22Rv1 (cell line): ENCODE measurements at regions not wholly inside any gene's neighbourhood (a gene's known extent, or its start where the extent isn't known, plus 50 kb on each side); places are given as distances from the start of the nearest gene placed in this dataset.

ENCODE experiments used
- H3K27ac ChIP-seq: fragments of 450-650 bp; 2 replicates; pipeline ENCODE4 v1.5.1; 2017
- CTCF ChIP-seq: fragments of 450-650 bp; IDR thresholded peaks from 2 replicates; pipeline ENCODE4 v1.5.1; 2017; ENCODE audit warnings: mild to moderate bottlenecking
- ZFX ChIP-seq: fragments of 450-650 bp; IDR thresholded peaks from 2 replicates; pipeline ENCODE4 v1.6.1; 2017; ENCODE audit warnings: antibody characterized with exemption, borderline replicate concordance

- no peak for TF ChIP-seq ZFX
- peak; percentile 79 for TF ChIP-seq CTCF
- no peak overlapping the region for H3K27ac ChIP-seq
These were observed 1865.3 kb upstream of the AGA start for GRCh38 chr4:179307297-179308136.

GRCh38 chr4:179313823-179314222 is 1871.6 kb upstream of the AGA start:
- no peak for TF ChIP-seq ZFX
- TF ChIP-seq CTCF: no peak
- no peak overlapping the region for H3K27ac ChIP-seq

GRCh38 chr4:179325181-179325580 is 1882.9 kb upstream of the AGA start:
- TF ChIP-seq ZFX (no peak), CTCF (no peak)
- no peak overlapping the region for H3K27ac ChIP-seq

- TF ChIP-seq ZFX: no peak
- TF ChIP-seq CTCF: no peak
- peak overlapping the region; percentile 37 for H3K27ac ChIP-seq
These were observed 1886.4 kb upstream of the AGA start for GRCh38 chr4:179328627-179329026.

- no peak overlapping the region for H3K27ac ChIP-seq
- TF ChIP-seq ZFX (no peak), CTCF (no peak)
These were observed 1889.1 kb upstream of the AGA start for GRCh38 chr4:179331362-179331761.

- TF ChIP-seq ZFX (no peak), CTCF (no peak)
- no peak overlapping the region for H3K27ac ChIP-seq
These were observed 1902.6 kb upstream of the AGA start for GRCh38 chr4:179344861-179345260.

- TF ChIP-seq ZFX: no peak
- no peak for TF ChIP-seq CTCF
- no peak overlapping the region for H3K27ac ChIP-seq
These were observed 1910.0 kb upstream of the AGA start for GRCh38 chr4:179352221-179352620.
